Left ventricle myocardium inferior (tissue), 1 donor: ENCODE measurements at regions not wholly inside any gene's neighbourhood (a gene's known extent, or its start where the extent isn't known, plus 50 kb on each side); places are given as distances from the start of the nearest gene placed in this dataset.

Experiments
- DNase-seq: peaks from one replicate; pipeline ENCODE4 v3.0.0-alpha.2; 2020
- H3K27ac ChIP-seq: fragments of 200-600 bp; replicated peaks from 2 replicates; pipeline ENCODE4 v1.8.0; 2021
- H3K27me3 ChIP-seq: fragments of 200-600 bp; 2 replicates; pipeline ENCODE4 v1.8.0; 2021; ENCODE audit warnings: low read depth
- H3K36me3 ChIP-seq: fragments of 200-600 bp; 2 replicates; pipeline ENCODE4 v1.8.0; 2021
- H3K4me1 ChIP-seq: fragments of 200-600 bp; 2 replicates; pipeline ENCODE4 v1.8.0; 2021
- H3K4me3 ChIP-seq: fragments of 200-600 bp; 2 replicates; pipeline ENCODE4 v1.8.0; 2021; ENCODE audit warnings: mild to moderate bottlenecking, moderate library complexity
- H3K9me3 ChIP-seq: fragments of 200-600 bp; replicated peaks from 2 replicates; pipeline ENCODE4 v1.8.0; 2021
- CTCF ChIP-seq: fragments of 200-600 bp; IDR thresholded peaks from 2 replicates; pipeline ENCODE4 v1.8.0; 2021; ENCODE audit warnings: antibody characterized with exemption, mild to moderate bottlenecking, borderline replicate concordance
- intact Hi-C: fragments of 100-400 bp; cut with micrococcal nuclease; formaldehyde crosslinking; loops from one replicate; pipeline ENCODE4 v1.11.0; 2022
- donor health status: DM: no; HTN: yes; CAD: no; lungs with severe emphysema.

GRCh38 chr3:69591164-69591736 lies 148.0 kb upstream of the MITF start:
- intact Hi-C loops: no loop called here
- Histone ChIP-seq H3K4me1 (no peaks in the 10 kb centered on the region), H3K36me3 (no peaks in the 10 kb centered on the region), H3K27ac (no peak overlapping the region), H3K27me3 (no peaks in the 10 kb centered on the region), H3K9me3 (peaks cover 24% of the 10 kb centered on the region), H3K4me3 (no peak overlapping the region)
- DNase-seq: no peak
- no peak for TF ChIP-seq CTCF

- Histone ChIP-seq H3K36me3 (no peaks in the 10 kb centered on the region), H3K27me3 (no peaks in the 10 kb centered on the region), H3K27ac (no peak overlapping the region), H3K4me1 (no peaks in the 10 kb centered on the region), H3K9me3 (peaks cover 33% of the 10 kb centered on the region), H3K4me3 (no peak overlapping the region)
- DNase-seq: no peak
- no peak for TF ChIP-seq CTCF
- intact Hi-C loops: no loop called here
These were observed 149.2 kb upstream of the MITF start for GRCh38 chr3:69590111-69590510.

GRCh38 chr3:69588170-69588569 lies 151.1 kb upstream of the MITF start:
- Histone ChIP-seq H3K4me3 (no peak overlapping the region), H3K27me3 (no peaks in the 10 kb centered on the region), H3K9me3 (peaks cover 33% of the 10 kb centered on the region), H3K4me1 (no peaks in the 10 kb centered on the region), H3K36me3 (no peaks in the 10 kb centered on the region), H3K27ac (no peak overlapping the region)
- no peak for TF ChIP-seq CTCF
- intact Hi-C loops: no loop called here
- no peak for DNase-seq

- Histone ChIP-seq H3K4me1 (no peaks in the 10 kb centered on the region), H3K27me3 (no peaks in the 10 kb centered on the region), H3K4me3 (no peak overlapping the region), H3K36me3 (no peaks in the 10 kb centered on the region), H3K27ac (no peak overlapping the region), H3K9me3 (peaks cover 33% of the 10 kb centered on the region)
- intact Hi-C loops: no loop called here
- TF ChIP-seq CTCF: no peak
- no peak for DNase-seq
These were observed 153.8 kb upstream of the MITF start for GRCh38 chr3:69585472-69585871.

GRCh38 chr3:69582044-69582443 lies 157.2 kb upstream of the MITF start:
- Histone ChIP-seq H3K36me3 (no peaks in the 10 kb centered on the region), H3K27me3 (no peaks in the 10 kb centered on the region), H3K9me3 (peaks cover 16% of the 10 kb centered on the region), H3K27ac (no peak overlapping the region), H3K4me3 (no peak overlapping the region), H3K4me1 (peaks cover 13% of the 10 kb centered on the region)
- DNase-seq: no peak
- intact Hi-C loops: no loop called here
- no peak for TF ChIP-seq CTCF
